ENCODE measurements at regions not wholly inside any gene's neighbourhood (a gene's known extent, or its start where the extent isn't known, plus 50 kb on each side); places are given as distances from the start of the nearest gene placed in this dataset.

DNA sequence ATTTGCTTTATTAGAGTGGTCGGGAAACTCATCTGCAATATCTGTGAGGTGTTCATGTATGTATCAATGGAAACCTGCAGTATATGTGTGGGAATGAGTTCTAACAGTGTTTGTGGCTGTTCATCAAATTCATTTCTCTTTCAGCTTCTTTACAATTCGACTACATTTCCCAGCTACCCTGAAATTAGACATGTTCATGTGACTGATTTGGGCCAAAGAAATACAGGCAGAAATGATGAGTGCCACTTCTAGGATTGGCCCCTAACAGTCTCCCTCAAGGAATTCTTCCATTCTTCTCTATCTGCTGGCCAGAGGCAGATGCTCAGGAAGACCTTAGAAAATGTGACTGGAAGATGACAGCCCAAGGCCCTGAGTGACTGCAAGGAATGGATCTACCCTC, 114.8 kb upstream of the WAC start:
- H3K27me3 Mint-ChIP-seq (ENCODE audit: low read depth) = no peaks in the 10 kb centered on the region
- DNase-seq (ENCODE audit: low spot score in 2 of 2, unreplicated experiment in 2 of 2) = no peak
- peaks cover 2% of the 10 kb centered on the region for H3K36me3 Mint-ChIP-seq
- peaks cover 18% of the 10 kb centered on the region for H3K9me3 Mint-ChIP-seq
- H3K4me3 Mint-ChIP-seq = no peak overlapping the region
- TF ChIP-seq, protein P1, sequence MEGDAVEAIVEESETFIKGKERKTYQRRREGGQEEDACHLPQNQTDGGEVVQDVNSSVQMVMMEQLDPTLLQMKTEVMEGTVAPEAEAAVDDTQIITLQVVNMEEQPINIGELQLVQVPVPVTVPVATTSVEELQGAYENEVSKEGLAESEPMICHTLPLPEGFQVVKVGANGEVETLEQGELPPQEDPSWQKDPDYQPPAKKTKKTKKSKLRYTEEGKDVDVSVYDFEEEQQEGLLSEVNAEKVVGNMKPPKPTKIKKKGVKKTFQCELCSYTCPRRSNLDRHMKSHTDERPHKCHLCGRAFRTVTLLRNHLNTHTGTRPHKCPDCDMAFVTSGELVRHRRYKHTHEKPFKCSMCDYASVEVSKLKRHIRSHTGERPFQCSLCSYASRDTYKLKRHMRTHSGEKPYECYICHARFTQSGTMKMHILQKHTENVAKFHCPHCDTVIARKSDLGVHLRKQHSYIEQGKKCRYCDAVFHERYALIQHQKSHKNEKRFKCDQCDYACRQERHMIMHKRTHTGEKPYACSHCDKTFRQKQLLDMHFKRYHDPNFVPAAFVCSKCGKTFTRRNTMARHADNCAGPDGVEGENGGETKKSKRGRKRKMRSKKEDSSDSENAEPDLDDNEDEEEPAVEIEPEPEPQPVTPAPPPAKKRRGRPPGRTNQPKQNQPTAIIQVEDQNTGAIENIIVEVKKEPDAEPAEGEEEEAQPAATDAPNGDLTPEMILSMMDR (IDR thresholded peaks at IDR 0.05; ENCODE audit: unreplicated experiment) = no peak
- H3K4me1 Mint-ChIP-seq = no peaks in the 10 kb centered on the region
- H3K27ac Mint-ChIP-seq = no peak overlapping the region

DNA sequence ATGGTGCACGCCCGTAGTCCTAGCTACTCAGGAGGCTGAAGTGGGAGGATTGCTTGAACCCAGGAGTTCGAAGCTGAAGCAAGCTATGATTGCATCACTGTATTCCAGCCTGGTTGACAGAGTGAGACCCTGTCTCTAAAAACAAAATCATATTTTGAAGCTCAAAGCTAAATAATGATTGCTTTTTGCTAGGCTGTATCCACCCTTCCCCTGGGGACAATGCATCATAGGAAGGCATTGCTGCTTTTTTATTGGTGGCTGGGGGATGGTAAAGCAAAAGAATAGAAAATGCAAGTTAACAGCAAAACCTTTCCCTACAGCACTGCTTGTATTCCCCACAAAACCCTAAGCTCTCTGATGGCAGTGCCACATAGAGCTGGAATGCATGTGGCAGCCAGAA, 107.5 kb upstream of the WAC start:
- H3K27me3 Mint-ChIP-seq (ENCODE audit: low read depth) = no peaks in the 10 kb centered on the region
- H3K4me3 Mint-ChIP-seq = no peak overlapping the region
- H3K9me3 Mint-ChIP-seq = peaks cover 3% of the 10 kb centered on the region
- H3K4me1 Mint-ChIP-seq = peaks cover 3% of the 10 kb centered on the region
- TF ChIP-seq, protein P1 (IDR thresholded peaks at IDR 0.05; ENCODE audit: unreplicated experiment) = no peak
- H3K36me3 Mint-ChIP-seq = no peaks in the 10 kb centered on the region
- DNase-seq (ENCODE audit: low spot score in 2 of 2, unreplicated experiment in 2 of 2) = no peak
- no peak overlapping the region for H3K27ac Mint-ChIP-seq

DNA sequence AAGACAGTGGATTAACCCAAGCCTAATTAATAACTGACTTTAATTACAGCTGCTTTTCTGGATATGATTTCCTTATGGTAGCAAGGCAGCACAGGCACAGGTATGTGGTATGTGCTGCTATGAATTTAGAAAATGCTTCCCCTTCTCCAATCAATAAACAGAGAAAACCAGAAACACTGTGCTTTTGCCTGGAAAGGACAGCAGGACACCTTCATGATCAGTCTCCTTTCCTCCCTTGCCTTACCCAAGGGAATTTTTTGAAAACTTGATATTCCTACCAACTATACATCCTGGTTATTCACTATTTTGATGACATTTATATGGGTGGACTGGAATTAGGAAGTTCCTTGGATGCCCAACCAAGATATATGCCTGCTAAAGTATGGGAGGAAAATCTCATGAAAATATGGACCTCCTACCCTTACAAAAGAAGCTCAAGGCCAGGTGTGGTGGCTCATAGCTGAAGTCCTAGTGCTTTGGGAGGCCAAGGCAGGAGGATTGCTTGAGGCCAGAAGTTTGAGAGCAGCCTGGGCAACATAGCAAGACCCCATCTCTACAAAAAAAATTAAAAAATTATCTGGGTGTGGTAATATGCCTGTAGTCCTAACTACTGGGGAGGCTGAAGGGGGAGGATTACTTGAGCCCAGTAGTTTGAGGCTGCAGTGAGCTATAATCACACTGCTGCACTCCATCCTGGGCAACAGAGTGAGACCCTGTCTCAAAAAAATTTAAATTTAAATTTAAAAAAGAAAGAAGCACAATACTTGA, 106.3 kb upstream of the WAC start:
- no peak overlapping the region for H3K4me3 Mint-ChIP-seq
- no peak for DNase-seq (ENCODE audit: low spot score in 2 of 2, unreplicated experiment in 2 of 2)
- no peaks in the 10 kb centered on the region for H3K27me3 Mint-ChIP-seq (ENCODE audit: low read depth)
- TF ChIP-seq, protein P1 (IDR thresholded peaks at IDR 0.05; ENCODE audit: unreplicated experiment) = no peak
- H3K4me1 Mint-ChIP-seq = peaks cover 3% of the 10 kb centered on the region
- H3K27ac Mint-ChIP-seq = no peak overlapping the region
- H3K36me3 Mint-ChIP-seq = no peaks in the 10 kb centered on the region
- peaks cover 3% of the 10 kb centered on the region for H3K9me3 Mint-ChIP-seq

DNA sequence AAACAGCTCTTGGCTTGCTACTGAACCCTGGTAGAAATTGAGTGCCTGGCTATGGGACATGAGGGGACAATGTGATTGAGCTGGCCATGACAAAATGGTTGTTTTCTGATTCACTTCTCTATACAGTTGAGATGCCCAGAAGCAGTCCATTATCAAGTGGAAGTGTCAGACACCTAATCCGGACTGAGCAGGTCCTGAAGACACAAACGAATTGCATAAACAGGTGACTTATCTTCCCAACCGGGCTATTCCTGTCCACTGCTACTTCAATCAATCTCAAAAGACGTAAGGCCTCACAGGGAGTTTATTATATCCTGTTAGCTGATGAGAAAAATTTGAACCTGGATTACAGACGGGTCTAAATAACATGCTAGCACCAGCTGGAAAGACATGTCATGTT, 105.5 kb upstream of the WAC start:
- no peaks in the 10 kb centered on the region for H3K36me3 Mint-ChIP-seq
- H3K4me1 Mint-ChIP-seq = peaks cover 10% of the 10 kb centered on the region
- DNase-seq (ENCODE audit: low spot score in 2 of 2, unreplicated experiment in 2 of 2) = no peak
- TF ChIP-seq, protein P1 (IDR thresholded peaks at IDR 0.05; ENCODE audit: unreplicated experiment) = no peak
- H3K27me3 Mint-ChIP-seq (ENCODE audit: low read depth) = no peaks in the 10 kb centered on the region
- no peak overlapping the region for H3K4me3 Mint-ChIP-seq
- H3K9me3 Mint-ChIP-seq = peaks cover 3% of the 10 kb centered on the region
- no peak overlapping the region for H3K27ac Mint-ChIP-seq

DNA sequence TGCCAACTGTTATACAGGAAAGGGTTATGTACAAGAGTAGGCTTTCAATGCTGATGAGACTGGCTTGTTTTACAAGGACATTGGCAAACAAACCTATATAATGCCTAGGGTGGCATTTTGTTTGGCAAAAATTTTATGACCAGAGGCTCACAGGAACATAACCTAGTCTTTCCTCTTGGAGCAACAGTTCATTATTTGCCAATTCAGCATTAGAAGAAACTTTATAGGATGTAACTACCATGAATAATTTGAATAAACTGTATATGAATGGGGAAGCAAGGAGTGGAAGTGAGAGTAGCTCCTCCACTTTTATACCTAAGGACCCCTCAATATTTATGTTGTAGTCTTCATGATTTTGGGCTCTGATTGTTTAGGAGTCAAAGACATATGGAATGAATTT, 103.9 kb upstream of the WAC start:
- no peak for DNase-seq (ENCODE audit: low spot score in 2 of 2, unreplicated experiment in 2 of 2)
- H3K27ac Mint-ChIP-seq = no peak overlapping the region
- peaks cover 12% of the 10 kb centered on the region for H3K4me1 Mint-ChIP-seq
- H3K9me3 Mint-ChIP-seq = peaks cover 3% of the 10 kb centered on the region
- H3K36me3 Mint-ChIP-seq = no peaks in the 10 kb centered on the region
- TF ChIP-seq, protein P1 (IDR thresholded peaks at IDR 0.05; ENCODE audit: unreplicated experiment) = no peak
- no peak overlapping the region for H3K4me3 Mint-ChIP-seq
- no peaks in the 10 kb centered on the region for H3K27me3 Mint-ChIP-seq (ENCODE audit: low read depth)
